Spleen (tissue), 7 donors: ENCODE measurements at regions not wholly inside any gene's neighbourhood (a gene's known extent, or its start where the extent isn't known, plus 50 kb on each side); places are given as distances from the start of the nearest gene placed in this dataset.

Source experiments
- CTCF ChIP-seq, 11 experiments: fragments of 200-600 bp in 7 of 11; fragments of 450-650 bp in 4 of 11; sonication (generic) in 4 of 11; IDR thresholded peaks in 8 of 11; conservative IDR thresholded peaks in 3 of 11; 1 replicate in 7 of 11; 2 replicates in 4 of 11; pipeline versions ENCODE4 v1.4.0 to v1.8.0; 2016 to 2021; ENCODE audit warnings: antibody characterized with exemption in 11 of 11, inconsistent platforms in 4 of 11, mild to moderate bottlenecking in 1 of 11
- POLR2AphosphoS5 ChIP-seq, 3 donors: sonication (generic); formaldehyde crosslinking; IDR thresholded peaks; one replicate each; pipeline ENCODE4 v1.5.1; 2017; ENCODE audit warnings: antibody characterized with exemption in 3 of 3
- donor health status: DM: no; HTN: no; CAD: no; lungs with moderate emphysema.
- donor health status: DM: no; HTN: no; CAD: no.
- donor health status: DM: no; HTN: no; CAD: no.

DNA sequence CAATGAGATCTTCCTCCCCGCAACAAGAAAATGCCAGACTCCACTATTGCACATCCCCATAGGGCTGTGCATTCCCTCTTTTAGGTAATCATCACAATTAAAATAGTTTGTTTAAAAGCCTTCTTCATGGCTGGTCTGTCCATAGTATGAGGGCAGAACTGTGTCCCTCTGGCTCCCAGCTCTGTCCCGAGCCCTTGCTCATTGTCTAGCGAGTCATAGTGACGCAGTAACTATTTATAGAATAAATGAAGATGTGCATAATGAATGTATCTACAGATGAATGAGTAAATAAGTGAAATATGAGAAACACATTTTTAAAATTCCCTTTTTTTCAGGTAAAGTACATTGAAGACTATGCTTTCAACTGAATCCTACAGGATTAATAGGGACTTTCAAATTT, 128.4 kb upstream of the TMC3 start:
- no peak for TF ChIP-seq CTCF (IDR thresholded peaks at IDR 0.05 in 8 of 11, conservative IDR thresholded peaks at IDR 0.05 in 3 of 11)
- no peak for TF ChIP-seq POLR2AphosphoS5 (IDR thresholded peaks at IDR 0.05)
